Hepatocyte (in vitro differentiated cells): ENCODE measurements at regions not wholly inside any gene's neighbourhood (a gene's known extent, or its start where the extent isn't known, plus 50 kb on each side); places are given as distances from the start of the nearest gene placed in this dataset.

Experiments used
- CTCF ChIP-seq: fragments of 200-600 bp; sonication (generic); IDR thresholded peaks from 2 replicates; pipeline ENCODE4 v1.5.1; 2016; ENCODE audit warnings: antibody characterized with exemption, mild to moderate bottlenecking; ENCODE audit not compliant: poor library complexity
- EZH2 ChIP-seq: fragments of 200-600 bp; sonication (generic); IDR thresholded peaks from 2 replicates; pipeline ENCODE4 v1.6.1; 2016; ENCODE audit warnings: antibody characterized with exemption, mild to moderate bottlenecking, borderline replicate concordance

GRCh38 chr9:23497137-23497504 lies 328.9 kb downstream of the ELAVL2 start:
- TF ChIP-seq CTCF (no peak), EZH2 (no peak)
